ENCODE measurements at regions not wholly inside any gene's neighbourhood (a gene's known extent, or its start where the extent isn't known, plus 50 kb on each side); places are given as distances from the start of the nearest gene placed in this dataset.

DNA sequence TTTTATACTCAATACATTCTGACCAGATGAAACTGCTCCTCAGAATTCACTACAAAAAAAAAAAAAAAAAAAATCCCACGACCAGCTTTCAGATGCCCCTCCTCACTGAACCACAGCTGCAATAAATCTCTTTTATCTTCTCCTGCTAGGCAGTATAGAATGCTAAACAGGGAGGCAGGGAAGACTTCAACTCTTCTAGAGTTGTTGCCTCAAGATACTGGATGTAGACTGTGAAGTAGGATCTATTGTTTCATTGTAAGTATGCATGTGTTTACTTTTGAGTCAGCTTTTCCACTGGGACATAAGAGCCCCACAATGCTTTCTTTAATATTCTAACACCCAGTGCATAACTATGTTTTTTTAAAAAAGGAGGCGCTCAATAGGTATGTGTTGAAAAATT is 401.4 kb downstream of the TBL1XR1 start:
- 49 to 60% methylated on average over 2 of the region's 2 CpGs for WGBS, 2 donors
- no peaks in the 10 kb centered on the region for H3K36me3 ChIP-seq
- no peak overlapping the region for H3K27ac ChIP-seq
- no peak for DNase-seq
- intact Hi-C loops (cut with DNase I): no loop called here
- no peaks in the 10 kb centered on the region for H3K4me1 ChIP-seq
- TF ChIP-seq, protein P1, sequence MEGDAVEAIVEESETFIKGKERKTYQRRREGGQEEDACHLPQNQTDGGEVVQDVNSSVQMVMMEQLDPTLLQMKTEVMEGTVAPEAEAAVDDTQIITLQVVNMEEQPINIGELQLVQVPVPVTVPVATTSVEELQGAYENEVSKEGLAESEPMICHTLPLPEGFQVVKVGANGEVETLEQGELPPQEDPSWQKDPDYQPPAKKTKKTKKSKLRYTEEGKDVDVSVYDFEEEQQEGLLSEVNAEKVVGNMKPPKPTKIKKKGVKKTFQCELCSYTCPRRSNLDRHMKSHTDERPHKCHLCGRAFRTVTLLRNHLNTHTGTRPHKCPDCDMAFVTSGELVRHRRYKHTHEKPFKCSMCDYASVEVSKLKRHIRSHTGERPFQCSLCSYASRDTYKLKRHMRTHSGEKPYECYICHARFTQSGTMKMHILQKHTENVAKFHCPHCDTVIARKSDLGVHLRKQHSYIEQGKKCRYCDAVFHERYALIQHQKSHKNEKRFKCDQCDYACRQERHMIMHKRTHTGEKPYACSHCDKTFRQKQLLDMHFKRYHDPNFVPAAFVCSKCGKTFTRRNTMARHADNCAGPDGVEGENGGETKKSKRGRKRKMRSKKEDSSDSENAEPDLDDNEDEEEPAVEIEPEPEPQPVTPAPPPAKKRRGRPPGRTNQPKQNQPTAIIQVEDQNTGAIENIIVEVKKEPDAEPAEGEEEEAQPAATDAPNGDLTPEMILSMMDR (IDR thresholded peaks at IDR 0.05): no peak
- no peak for ATAC-seq
- no peaks in the 10 kb centered on the region for H3K27me3 ChIP-seq
- no peak overlapping the region for H3K4me3 ChIP-seq
- peaks cover 0 to 9% (median 0%) of the 10 kb centered on the region in 11 donors for H3K9me3 ChIP-seq

GRCh38 chr3:176794406-176794805 is 402.9 kb downstream of the TBL1XR1 start:
- 61 to 67% methylated on average over 3 of the region's 3 CpGs for WGBS, 2 donors
- TF ChIP-seq, protein P1 (IDR thresholded peaks at IDR 0.05): no peak
- Histone ChIP-seq H3K27me3 (no peaks in the 10 kb centered on the region), H3K36me3 (no peaks in the 10 kb centered on the region), H3K27ac (no peak overlapping the region), H3K4me1 (no peaks in the 10 kb centered on the region), H3K4me3 (no peak overlapping the region), H3K9me3 (no peaks in the 10 kb centered on the region)
- intact Hi-C loops (cut with DNase I): no loop called here
- no peak for DNase-seq
- no peak for ATAC-seq

GRCh38 chr3:176789947-176790346 is 407.3 kb downstream of the TBL1XR1 start:
- 90 to 98% methylated on average over 3 of the region's 3 CpGs for WGBS, 2 donors
- H3K36me3 ChIP-seq: no peaks in the 10 kb centered on the region
- ATAC-seq: no peak
- intact Hi-C loops (cut with DNase I): no loop called here
- peaks cover 0 to 6% (median 0%) of the 10 kb centered on the region in 9 donors for H3K4me1 ChIP-seq
- no peak for DNase-seq
- H3K27me3 ChIP-seq: no peaks in the 10 kb centered on the region
- no peak overlapping the region for H3K27ac ChIP-seq
- TF ChIP-seq, protein P1 (IDR thresholded peaks at IDR 0.05): no peak
- H3K9me3 ChIP-seq: no peaks in the 10 kb centered on the region
- no peak overlapping the region for H3K4me3 ChIP-seq

GRCh38 chr3:176789281-176789705 is 408.0 kb downstream of the TBL1XR1 start:
- no peak overlapping the region for H3K4me3 ChIP-seq
- no peaks in the 10 kb centered on the region for H3K27me3 ChIP-seq
- no peaks in the 10 kb centered on the region for H3K9me3 ChIP-seq
- DNase-seq: no peak
- WGBS, 2 donors: 85 to 94% methylated on average over 1 of the region's 1 CpG
- no peaks in the 10 kb centered on the region for H3K36me3 ChIP-seq
- peaks cover 0 to 9% (median 0%) of the 10 kb centered on the region in 9 donors for H3K4me1 ChIP-seq
- intact Hi-C loops (cut with DNase I): no loop called here
- no peak overlapping the region for H3K27ac ChIP-seq
- ATAC-seq: no peak
- TF ChIP-seq, protein P1 (IDR thresholded peaks at IDR 0.05): no peak

All from heart right ventricle (tissue), 16 donors.